GM12878 (cell line): ENCODE measurements at regions not wholly inside any gene's neighbourhood (a gene's known extent, or its start where the extent isn't known, plus 50 kb on each side); places are given as distances from the start of the nearest gene placed in this dataset.

Source experiments
- FOS ChIP-seq: IDR thresholded peaks from 3 replicates; pipeline ENCODE4 v1.6.1; 2011; ENCODE audit warnings: borderline replicate concordance; ENCODE audit not compliant: insufficient read length; ENCODE audit errors: extremely low read depth
- LARP7 ChIP-seq: fragments of 450-650 bp; IDR thresholded peaks from 2 replicates; pipeline ENCODE4 v1.6.1; 2017; ENCODE audit warnings: mild to moderate bottlenecking
- PAX5 ChIP-seq: IDR thresholded peaks from 2 replicates; pipeline ENCODE4 v1.6.1; 2011; ENCODE audit warnings: low read depth, low read length, borderline replicate concordance
- POLR2A ChIP-seq: IDR thresholded peaks from 2 replicates; pipeline ENCODE4 v1.6.1; 2011; ENCODE audit warnings: low read depth, mild to moderate bottlenecking, low read length
- ZNF24 ChIP-seq: fragments of 450-650 bp; IDR thresholded peaks from 2 replicates; pipeline ENCODE4 v1.6.1; 2017; ENCODE audit warnings: antibody characterized with exemption, mild to moderate bottlenecking

DNA sequence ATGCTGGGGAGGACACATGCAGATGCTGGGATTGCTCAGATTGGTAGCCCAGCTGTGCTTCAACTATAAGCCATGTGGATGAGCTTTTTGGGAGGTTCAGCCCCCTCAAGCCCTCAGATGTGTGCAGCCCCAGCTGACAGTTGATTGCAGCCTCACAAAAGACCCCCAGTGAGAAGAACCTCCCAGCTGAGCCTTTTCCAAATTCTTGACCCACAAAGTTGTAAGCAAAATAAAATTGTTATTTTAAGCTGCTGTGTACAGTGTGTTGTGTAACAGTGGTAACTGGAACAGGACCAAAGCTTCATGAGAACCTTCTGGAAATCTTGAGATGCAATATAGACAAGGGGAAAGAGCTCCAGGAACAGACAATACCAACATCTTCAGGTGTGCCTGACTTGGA is 156.8 kb upstream of the IRX3 start:
- no peak for TF ChIP-seq POLR2A
- TF ChIP-seq FOS = no peak
- TF ChIP-seq ZNF24 = no peak
- no peak for TF ChIP-seq PAX5
- TF ChIP-seq LARP7 = no peak
